ENCODE measurements at regions not wholly inside any gene's neighbourhood (a gene's known extent, or its start where the extent isn't known, plus 50 kb on each side); places are given as distances from the start of the nearest gene placed in this dataset.

DNA sequence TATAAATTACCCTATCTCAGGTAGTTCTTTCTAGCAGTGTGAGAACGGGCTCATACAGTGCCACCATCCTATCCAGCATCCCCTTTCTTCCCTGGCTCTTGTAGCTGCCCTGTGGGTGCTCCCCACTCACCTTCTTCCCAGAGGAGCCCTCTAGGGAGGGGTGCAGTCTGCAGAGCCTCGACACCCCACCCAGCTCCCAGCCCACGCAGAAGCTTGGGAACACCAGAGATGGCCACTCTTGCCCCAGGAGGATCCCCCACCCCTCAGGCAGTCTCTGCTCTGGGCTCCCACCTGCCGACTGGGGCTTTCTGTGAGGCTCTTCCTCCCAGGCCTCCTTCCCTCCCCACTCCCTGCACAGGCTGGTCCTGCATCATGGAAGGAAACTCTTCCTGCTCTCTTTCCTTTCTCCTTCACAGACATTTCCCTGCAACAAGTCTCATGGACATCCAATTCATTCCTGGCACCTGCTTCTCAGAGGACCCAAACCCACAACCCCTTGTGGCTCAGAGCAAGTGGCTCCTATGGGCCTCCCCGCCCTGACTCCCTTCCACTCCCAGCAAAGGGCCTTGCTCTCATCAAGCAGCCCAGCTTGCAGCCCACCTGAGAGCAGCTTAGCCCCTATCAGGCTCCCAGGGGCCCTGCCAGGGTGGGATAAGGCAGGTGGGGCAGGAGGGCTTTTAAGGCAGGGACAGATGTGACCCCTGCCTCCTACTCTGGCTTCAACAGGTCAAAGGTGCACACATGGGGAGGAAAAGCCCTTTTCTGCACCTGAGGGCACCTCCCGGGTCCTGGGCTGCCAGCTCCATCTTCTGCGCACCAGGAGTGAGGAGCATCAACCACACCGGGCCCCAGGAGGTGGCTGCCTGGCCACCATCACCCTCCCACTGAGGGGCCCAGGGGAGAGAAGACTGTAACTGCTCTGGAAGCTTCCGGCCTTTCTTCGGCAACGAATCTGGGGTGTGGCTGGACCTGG lies 263.8 kb upstream of the TNRC6C start:
- Histone ChIP-seq H3K4me3 (ENCODE audit: insufficient read depth, low read depth, low read length, poor library complexity, severe bottlenecking) (no peak overlapping the region), H3K4me1 (ENCODE audit: control insufficient read depth, insufficient read depth, low read length, poor library complexity, severe bottlenecking) (peaks cover 27% of the 10 kb centered on the region), H3K36me3 (ENCODE audit: control insufficient read depth, insufficient read depth, low read length) (no peaks in the 10 kb centered on the region), H3K27ac (ENCODE audit: insufficient read depth, low read length, poor library complexity, severe bottlenecking) (no peak overlapping the region), H3K9me3 (ENCODE audit: control insufficient read depth, low read length) (no peaks in the 10 kb centered on the region), H3K27me3 (replicated peaks; ENCODE audit: control insufficient read depth, insufficient read depth, low read length, poor library complexity, severe bottlenecking) (no peaks in the 10 kb centered on the region)
- no peak for DNase-seq

DNA sequence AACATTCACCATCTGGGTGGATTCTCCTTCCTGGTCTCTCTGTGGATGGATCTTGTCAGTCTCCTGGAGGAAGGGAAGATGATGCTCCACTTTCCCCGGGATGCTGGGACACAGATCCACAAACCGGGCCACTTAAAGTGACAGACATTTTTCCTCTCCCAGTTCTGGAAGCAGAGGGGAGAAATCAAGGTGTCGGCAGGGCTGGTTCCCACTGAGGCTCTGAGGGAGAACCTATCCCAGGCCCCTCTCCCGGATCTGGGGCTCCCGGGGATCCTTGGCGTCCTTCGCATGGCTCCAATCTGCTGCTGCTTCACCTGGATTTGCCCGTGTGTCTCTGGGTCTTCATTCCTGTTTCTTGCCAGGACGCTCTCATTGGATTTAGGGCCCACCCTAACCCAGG lies 263.1 kb upstream of the TNRC6C start:
- Histone ChIP-seq H3K9me3 (ENCODE audit: control insufficient read depth, low read length) (no peaks in the 10 kb centered on the region), H3K4me3 (ENCODE audit: insufficient read depth, low read depth, low read length, poor library complexity, severe bottlenecking) (no peak overlapping the region), H3K27ac (ENCODE audit: insufficient read depth, low read length, poor library complexity, severe bottlenecking) (no peak overlapping the region), H3K27me3 (replicated peaks; ENCODE audit: control insufficient read depth, insufficient read depth, low read length, poor library complexity, severe bottlenecking) (no peaks in the 10 kb centered on the region), H3K4me1 (ENCODE audit: control insufficient read depth, insufficient read depth, low read length, poor library complexity, severe bottlenecking) (peaks cover 25% of the 10 kb centered on the region), H3K36me3 (ENCODE audit: control insufficient read depth, insufficient read depth, low read length) (no peaks in the 10 kb centered on the region)
- no peak for DNase-seq

DNA sequence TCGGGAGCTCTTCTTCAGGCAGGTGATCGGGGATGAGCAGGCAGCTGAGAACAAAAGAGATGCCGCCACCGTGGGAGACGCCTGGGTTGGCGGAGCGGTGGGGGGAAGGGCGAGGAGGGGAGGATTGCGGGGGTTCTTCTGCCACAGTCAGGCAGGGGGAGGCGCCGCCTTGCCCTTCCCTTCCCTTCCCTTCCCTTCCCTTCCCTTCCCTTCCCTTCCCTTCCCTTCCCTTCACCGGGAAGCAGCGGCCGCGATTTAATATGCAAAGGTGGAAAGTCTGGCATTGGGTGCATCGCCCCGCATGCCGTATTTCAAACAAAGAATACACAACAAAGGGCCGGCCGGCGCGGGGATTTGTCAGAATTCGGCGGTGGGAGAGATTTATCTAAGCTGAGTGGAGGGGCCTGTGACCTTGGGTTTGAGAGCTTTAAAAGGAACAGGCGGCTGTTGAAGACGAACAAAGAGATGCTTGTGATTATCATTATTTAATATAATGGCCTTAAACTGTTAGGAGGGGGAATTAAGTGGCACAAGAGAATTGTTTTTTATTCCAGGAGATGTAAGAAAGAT lies 262.3 kb upstream of the TNRC6C start:
- H3K27ac ChIP-seq (ENCODE audit: insufficient read depth, low read length, poor library complexity, severe bottlenecking) = no peak overlapping the region
- H3K4me1 ChIP-seq (ENCODE audit: control insufficient read depth, insufficient read depth, low read length, poor library complexity, severe bottlenecking) = peaks cover 17% of the 10 kb centered on the region
- DNase-seq = no peak
- H3K9me3 ChIP-seq (ENCODE audit: control insufficient read depth, low read length) = no peaks in the 10 kb centered on the region
- H3K4me3 ChIP-seq (ENCODE audit: insufficient read depth, low read depth, low read length, poor library complexity, severe bottlenecking) = no peak overlapping the region
- no peaks in the 10 kb centered on the region for H3K36me3 ChIP-seq (ENCODE audit: control insufficient read depth, insufficient read depth, low read length)
- H3K27me3 ChIP-seq (replicated peaks; ENCODE audit: control insufficient read depth, insufficient read depth, low read length, poor library complexity, severe bottlenecking) = no peaks in the 10 kb centered on the region

DNA sequence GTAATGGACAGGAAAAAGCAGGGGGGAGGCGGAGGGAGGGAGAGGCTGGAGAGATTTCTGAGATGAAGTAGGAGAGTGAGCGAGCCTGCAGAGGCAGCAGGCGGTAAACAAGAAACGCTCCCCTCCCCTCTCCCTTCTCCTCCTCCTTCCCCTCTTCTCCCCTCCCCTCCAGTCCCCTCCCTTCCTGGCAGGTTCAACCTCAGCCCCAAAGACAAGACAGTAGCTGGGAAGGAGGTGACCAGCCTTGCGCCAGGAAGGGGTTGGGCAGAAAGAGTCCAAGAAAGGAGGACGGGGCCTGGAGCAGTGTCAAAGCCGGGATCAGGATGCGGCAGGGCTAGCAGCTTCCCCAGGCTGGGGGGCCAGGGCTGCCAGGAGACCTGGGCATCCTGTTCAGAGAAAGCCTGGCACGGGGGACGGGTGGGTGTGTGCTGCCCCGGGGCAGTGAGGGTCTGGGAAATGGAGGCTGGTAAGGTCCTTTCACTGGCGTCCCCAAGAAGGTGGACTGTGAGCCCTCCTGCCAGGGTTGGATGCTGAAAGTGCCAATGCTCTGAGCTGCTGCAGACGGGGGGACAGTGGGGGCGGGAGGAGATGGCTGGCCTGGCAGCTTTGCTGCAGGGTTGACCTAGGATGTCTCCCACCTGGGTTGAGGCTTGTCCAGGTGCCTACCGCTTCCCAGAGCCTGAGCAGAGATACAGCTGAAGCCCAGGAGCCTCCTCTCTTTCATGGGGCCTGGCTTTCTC lies 261.6 kb upstream of the TNRC6C start:
- H3K27ac ChIP-seq (ENCODE audit: insufficient read depth, low read length, poor library complexity, severe bottlenecking) = no peak overlapping the region
- DNase-seq = no peak
- no peaks in the 10 kb centered on the region for H3K9me3 ChIP-seq (ENCODE audit: control insufficient read depth, low read length)
- H3K27me3 ChIP-seq (replicated peaks; ENCODE audit: control insufficient read depth, insufficient read depth, low read length, poor library complexity, severe bottlenecking) = no peaks in the 10 kb centered on the region
- H3K4me1 ChIP-seq (ENCODE audit: control insufficient read depth, insufficient read depth, low read length, poor library complexity, severe bottlenecking) = peaks cover 12% of the 10 kb centered on the region
- no peaks in the 10 kb centered on the region for H3K36me3 ChIP-seq (ENCODE audit: control insufficient read depth, insufficient read depth, low read length)
- H3K4me3 ChIP-seq (ENCODE audit: insufficient read depth, low read depth, low read length, poor library complexity, severe bottlenecking) = no peak overlapping the region

DNA sequence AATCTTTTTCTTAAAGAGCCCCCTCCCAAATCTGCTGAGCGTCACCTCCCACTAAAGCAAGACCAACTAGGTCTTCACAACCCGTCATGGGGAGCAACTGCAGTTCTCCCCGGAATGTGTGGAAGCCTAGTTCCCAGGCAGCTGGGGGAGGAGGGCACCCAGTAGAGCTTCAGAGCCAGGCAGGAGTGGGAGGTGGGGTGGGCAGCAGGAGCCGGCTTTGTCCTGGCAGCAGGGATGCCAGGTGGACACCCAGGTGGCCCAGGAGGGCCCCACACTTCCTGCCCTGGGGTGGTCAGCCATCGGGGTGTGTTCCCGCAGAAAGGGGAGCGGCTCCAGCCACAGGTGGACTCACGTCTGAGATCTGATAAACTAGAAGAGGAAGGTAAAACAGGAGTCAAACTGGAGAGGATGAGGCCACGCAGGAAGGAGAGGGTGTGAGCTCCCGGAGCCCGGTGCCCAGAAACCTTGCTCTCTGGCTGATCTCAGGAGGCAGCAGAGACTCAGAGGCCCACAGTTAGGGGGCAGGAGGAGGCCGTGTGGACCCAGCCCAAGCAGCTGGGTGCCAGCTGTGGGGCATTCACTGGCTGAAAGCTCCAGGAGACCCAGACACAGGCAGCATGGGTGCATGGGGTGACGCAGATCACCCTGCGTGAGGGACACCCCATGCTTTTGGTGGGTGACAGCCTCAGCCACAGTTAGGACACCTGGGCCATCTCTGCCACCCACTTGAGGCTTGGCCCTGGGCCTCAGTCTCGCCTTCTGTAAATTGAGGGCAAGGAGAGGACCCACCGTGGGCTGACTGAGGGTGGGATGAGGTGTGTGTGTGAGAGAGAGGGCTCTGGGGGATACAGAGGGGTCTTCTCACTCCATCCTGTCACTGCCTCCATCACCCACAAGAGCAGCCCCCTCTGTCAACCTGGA lies 260.8 kb upstream of the TNRC6C start:
- Histone ChIP-seq H3K4me3 (ENCODE audit: insufficient read depth, low read depth, low read length, poor library complexity, severe bottlenecking) (no peak overlapping the region), H3K27me3 (replicated peaks; ENCODE audit: control insufficient read depth, insufficient read depth, low read length, poor library complexity, severe bottlenecking) (no peaks in the 10 kb centered on the region), H3K27ac (ENCODE audit: insufficient read depth, low read length, poor library complexity, severe bottlenecking) (no peak overlapping the region), H3K36me3 (ENCODE audit: control insufficient read depth, insufficient read depth, low read length) (no peaks in the 10 kb centered on the region), H3K9me3 (ENCODE audit: control insufficient read depth, low read length) (no peaks in the 10 kb centered on the region), H3K4me1 (ENCODE audit: control insufficient read depth, insufficient read depth, low read length, poor library complexity, severe bottlenecking) (peaks cover 10% of the 10 kb centered on the region)
- DNase-seq = no peak

DNA sequence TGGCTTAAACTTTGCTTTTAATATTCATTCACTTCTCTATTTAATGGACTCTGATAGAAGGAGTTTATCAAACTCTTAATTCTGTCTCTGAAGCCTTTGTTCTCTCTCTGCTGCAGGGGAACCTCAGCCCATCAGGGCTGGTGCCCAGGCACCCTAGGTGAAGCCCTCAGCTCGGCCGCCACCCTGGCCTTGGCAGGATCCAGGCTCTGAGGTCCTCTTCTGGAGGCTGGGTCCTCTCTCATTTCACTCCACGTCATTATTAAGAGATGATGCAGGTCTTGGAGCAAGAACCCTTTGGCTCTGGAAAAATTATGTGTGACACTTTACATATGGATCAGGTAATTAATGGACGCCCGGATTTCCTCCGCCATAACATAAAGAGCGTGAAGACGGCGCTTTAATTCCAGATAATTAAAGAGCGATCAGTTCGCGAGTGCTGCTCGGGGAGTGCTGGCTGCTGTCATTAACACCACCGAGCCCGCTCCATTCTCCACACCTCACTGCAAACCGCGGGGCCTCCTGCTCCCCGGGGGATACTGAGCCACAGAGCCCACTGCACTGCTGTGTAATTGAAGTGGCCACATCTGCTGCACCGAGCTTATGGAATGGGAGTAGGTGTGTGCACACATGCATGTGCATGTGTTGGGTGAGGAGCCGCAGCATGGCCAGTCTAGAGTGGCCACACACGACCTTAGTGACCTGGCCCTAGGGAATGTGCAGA lies 259.4 kb upstream of the TNRC6C start:
- Histone ChIP-seq H3K27ac (ENCODE audit: insufficient read depth, low read length, poor library complexity, severe bottlenecking) (no peak overlapping the region), H3K4me1 (ENCODE audit: control insufficient read depth, insufficient read depth, low read length, poor library complexity, severe bottlenecking) (peaks cover 5% of the 10 kb centered on the region), H3K9me3 (ENCODE audit: control insufficient read depth, low read length) (peaks cover 3% of the 10 kb centered on the region), H3K27me3 (replicated peaks; ENCODE audit: control insufficient read depth, insufficient read depth, low read length, poor library complexity, severe bottlenecking) (no peaks in the 10 kb centered on the region), H3K4me3 (ENCODE audit: insufficient read depth, low read depth, low read length, poor library complexity, severe bottlenecking) (no peak overlapping the region), H3K36me3 (ENCODE audit: control insufficient read depth, insufficient read depth, low read length) (no peaks in the 10 kb centered on the region)
- DNase-seq = no peak

DNA sequence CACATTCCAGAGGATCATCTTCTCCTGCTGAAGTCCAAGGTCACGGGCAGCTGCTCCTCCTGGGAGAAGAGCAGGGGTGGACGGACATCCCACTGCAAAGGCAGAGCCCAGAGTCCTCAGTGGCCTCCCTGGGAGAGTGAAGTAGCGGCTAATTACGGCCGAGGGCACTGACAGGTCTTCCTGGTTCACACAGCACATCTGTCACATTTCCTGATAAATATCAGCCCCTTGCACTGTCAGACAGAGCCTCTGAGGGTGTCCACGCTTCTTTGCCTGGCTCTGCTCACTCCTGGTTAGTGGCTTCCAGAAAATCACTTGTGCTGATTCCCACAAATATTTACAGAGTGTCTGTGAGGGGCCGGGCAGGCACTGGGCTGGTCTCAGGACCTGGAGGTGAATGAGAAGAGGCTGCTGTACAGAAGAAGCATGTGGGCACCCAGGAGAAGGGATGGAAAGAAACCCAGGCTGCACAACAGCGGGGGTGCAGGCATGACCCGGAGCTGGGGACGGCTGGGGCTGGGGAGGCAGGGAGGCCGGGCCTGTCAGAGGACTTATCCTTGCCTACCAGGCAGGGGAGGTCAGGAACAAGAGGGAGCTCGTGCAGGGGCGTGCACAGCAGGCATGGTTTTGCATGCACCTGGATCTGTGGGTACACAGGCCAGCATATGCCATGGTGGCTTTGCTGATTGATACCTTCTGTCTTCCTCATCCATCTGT lies 258.2 kb upstream of the TNRC6C start:
- Histone ChIP-seq H3K27me3 (replicated peaks; ENCODE audit: control insufficient read depth, insufficient read depth, low read length, poor library complexity, severe bottlenecking) (no peaks in the 10 kb centered on the region), H3K9me3 (ENCODE audit: control insufficient read depth, low read length) (peaks cover 13% of the 10 kb centered on the region), H3K36me3 (ENCODE audit: control insufficient read depth, insufficient read depth, low read length) (no peaks in the 10 kb centered on the region), H3K4me3 (ENCODE audit: insufficient read depth, low read depth, low read length, poor library complexity, severe bottlenecking) (no peak overlapping the region), H3K4me1 (ENCODE audit: control insufficient read depth, insufficient read depth, low read length, poor library complexity, severe bottlenecking) (peaks cover 5% of the 10 kb centered on the region), H3K27ac (ENCODE audit: insufficient read depth, low read length, poor library complexity, severe bottlenecking) (no peak overlapping the region)
- DNase-seq = no peak

DNA sequence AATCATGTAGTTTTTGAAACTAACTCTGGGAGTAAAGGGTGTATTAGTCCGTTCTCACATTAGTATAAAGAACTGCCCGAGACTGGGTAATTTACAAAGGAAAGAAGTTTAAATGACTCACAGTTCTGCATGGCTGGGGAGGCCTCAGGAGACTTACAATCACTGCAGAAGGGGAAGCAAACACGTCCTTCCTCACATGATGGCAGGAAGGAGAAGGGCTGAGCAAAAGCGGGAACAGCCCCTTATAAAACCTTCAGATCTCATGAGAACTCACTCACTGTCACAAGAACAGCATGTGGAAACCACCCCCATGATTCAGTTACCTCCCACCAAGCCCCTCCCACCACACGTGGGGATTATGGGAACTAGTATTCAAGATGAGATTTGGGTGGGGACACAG lies 256.5 kb upstream of the TNRC6C start:
- no peak overlapping the region for H3K4me3 ChIP-seq (ENCODE audit: insufficient read depth, low read depth, low read length, poor library complexity, severe bottlenecking)
- no peak for DNase-seq
- H3K4me1 ChIP-seq (ENCODE audit: control insufficient read depth, insufficient read depth, low read length, poor library complexity, severe bottlenecking) = no peaks in the 10 kb centered on the region
- no peak overlapping the region for H3K27ac ChIP-seq (ENCODE audit: insufficient read depth, low read length, poor library complexity, severe bottlenecking)
- no peaks in the 10 kb centered on the region for H3K27me3 ChIP-seq (replicated peaks; ENCODE audit: control insufficient read depth, insufficient read depth, low read length, poor library complexity, severe bottlenecking)
- H3K9me3 ChIP-seq (ENCODE audit: control insufficient read depth, low read length) = peaks cover 13% of the 10 kb centered on the region
- H3K36me3 ChIP-seq (ENCODE audit: control insufficient read depth, insufficient read depth, low read length) = no peaks in the 10 kb centered on the region

Measured in effector memory CD4-positive, alpha-beta T cell (primary cell).